Keratinocyte (primary cell): ENCODE measurements at regions not wholly inside any gene's neighbourhood (a gene's known extent, or its start where the extent isn't known, plus 50 kb on each side); places are given as distances from the start of the nearest gene placed in this dataset.

Source experiments
- DNase-seq: peaks from one replicate; pipeline ENCODE4 v3.0.0-alpha.2; 2011; ENCODE audit warnings: low read depth, missing footprints, low spot score
- FAIRE-seq: peaks from 2 replicates; lab custom pipeline; 2011; peaks lifted over from hg19 to GRCh38; lab: Jason Lieb, UNC
- H2AFZ ChIP-seq: 2 replicates; pipeline ENCODE4 v1.6.0; 2012; ENCODE audit warnings: low read length, control low read depth, inconsistent platforms; ENCODE audit not compliant: control insufficient read depth
- H3K27ac ChIP-seq: 2 replicates; pipeline ENCODE4 v1.5.1; 2011; ENCODE audit warnings: low read length; ENCODE audit not compliant: control insufficient read depth, insufficient read depth
- H3K27me3 ChIP-seq: 3 replicates; pipeline ENCODE4 v1.6.0; 2011; ENCODE audit warnings: low read length; ENCODE audit not compliant: control insufficient read depth, insufficient read depth; ENCODE audit errors: extremely low read depth
- H3K36me3 ChIP-seq, 2 experiments: 2 replicates in 1 of 2; 3 replicates in 1 of 2; pipeline ENCODE4 v1.5.1; 2011; ENCODE audit warnings: low read length in 2 of 2, mild to moderate bottlenecking in 1 of 2; ENCODE audit not compliant: control insufficient read depth in 2 of 2, insufficient read depth in 2 of 2; ENCODE audit errors: extremely low read depth in 1 of 2
- H3K4me1 ChIP-seq: 3 replicates; pipeline ENCODE4 v1.5.1; 2011; ENCODE audit warnings: low read length; ENCODE audit not compliant: control insufficient read depth, insufficient read depth; ENCODE audit errors: extremely low read depth
- H3K4me2 ChIP-seq: 3 replicates; pipeline ENCODE4 v1.6.0; 2011; ENCODE audit warnings: low read depth, low read length; ENCODE audit not compliant: control insufficient read depth, insufficient read depth; ENCODE audit errors: extremely low read depth
- H3K4me3 ChIP-seq, 3 experiments: fragments of 200-600 bp in 1 of 3; sonication (generic) in 1 of 3; 2 replicates in 2 of 3; 3 replicates in 1 of 3; pipeline ENCODE4 v1.5.1; 2011 to 2016; ENCODE audit warnings: low read length in 3 of 3, mild to moderate bottlenecking in 3 of 3, control low read depth in 2 of 3, inconsistent platforms in 1 of 3, low read depth in 1 of 3, mixed read lengths in 1 of 3, mixed run types in 1 of 3, moderate library complexity in 1 of 3; ENCODE audit not compliant: control insufficient read depth in 2 of 3, insufficient read depth in 2 of 3; ENCODE audit errors: extremely low read depth in 1 of 3
- H3K79me2 ChIP-seq: 2 replicates; pipeline ENCODE4 v1.6.0; 2012; ENCODE audit warnings: low read length; ENCODE audit not compliant: control insufficient read depth, insufficient read depth
- H3K9ac ChIP-seq: 3 replicates; pipeline ENCODE4 v1.6.0; 2011; ENCODE audit warnings: low read length; ENCODE audit not compliant: control insufficient read depth, insufficient read depth; ENCODE audit errors: extremely low read depth
- H3K9me1 ChIP-seq: 3 replicates; pipeline ENCODE4 v1.6.0; 2011; ENCODE audit warnings: low read length; ENCODE audit not compliant: control insufficient read depth, insufficient read depth; ENCODE audit errors: extremely low read depth
- H3K9me3 ChIP-seq: 2 replicates; pipeline ENCODE4 v1.5.1; 2012; ENCODE audit warnings: low read depth, low read length; ENCODE audit not compliant: control insufficient read depth
- H4K20me1 ChIP-seq: 3 replicates; pipeline ENCODE4 v1.6.0; 2011; ENCODE audit warnings: low read length; ENCODE audit not compliant: control insufficient read depth, insufficient read depth; ENCODE audit errors: extremely low read depth
- CTCF ChIP-seq, 3 experiments: IDR thresholded peaks in 1 of 3; conservative IDR thresholded peaks in 1 of 3; optimal IDR thresholded peaks in 1 of 3; 2 replicates in 2 of 3; 3 replicates in 1 of 3; pipeline versions ENCODE3 to v1.5.1; 2011; ENCODE audit warnings: low read length in 3 of 3, mild to moderate bottlenecking in 3 of 3, moderate library complexity in 2 of 3, control low read depth in 1 of 3, inconsistent platforms in 1 of 3; ENCODE audit not compliant: insufficient read depth in 2 of 3; ENCODE audit errors: extremely low read depth in 1 of 3
- EZH2 ChIP-seq: IDR thresholded peaks from one replicate; pipeline ENCODE4 v1.6.1; 2012; ENCODE audit warnings: inconsistent platforms, mild to moderate bottlenecking, low read length, moderate library complexity
- dilution Hi-C: fragments of 300-500 bp; cut with MboI; formaldehyde crosslinking; loops from one replicate; pipeline ENCODE4 v1.7.0; 2020; ENCODE audit warnings: low sequenced_read_pairs; ENCODE audit not compliant: extremely low pct_ligation_motif_present

GRCh38 chrX:20363275-20363674, 96.6 kb upstream of the RPS6KA3 start:
- Histone ChIP-seq H3K27ac (no peak overlapping the region), H3K9me1 (no peaks in the 10 kb centered on the region), H3K79me2 (no peaks in the 10 kb centered on the region), H4K20me1 (no peaks in the 10 kb centered on the region), H3K4me1 (no peaks in the 10 kb centered on the region), H3K9ac (no peak overlapping the region), H2AFZ (no peak overlapping the region), H3K27me3 (no peaks in the 10 kb centered on the region), H3K4me2 (no peak overlapping the region), H3K4me3 (no peak overlapping the region), H3K36me3 (no peaks in the 10 kb centered on the region), H3K9me3 (no peaks in the 10 kb centered on the region)
- dilution Hi-C loops: no loop called here
- no peak for FAIRE-seq
- TF ChIP-seq CTCF (optimal IDR thresholded peaks at IDR 0.05 in 1 of 3, IDR thresholded peaks at IDR 0.05 in 1 of 3, conservative IDR thresholded peaks at IDR 0.05 in 1 of 3; ENCODE audit: extremely low read depth in 1 of 3, insufficient read depth in 2 of 3, low read length in 3 of 3) (no peak), EZH2 (no peak)
- no peak for DNase-seq

GRCh38 chrX:20362268-20363267, 95.9 kb upstream of the RPS6KA3 start:
- FAIRE-seq (no peak), DNase-seq (no peak)
- dilution Hi-C loops: no loop called here
- Histone ChIP-seq H3K4me3 (no peak overlapping the region), H2AFZ (no peak overlapping the region), H3K36me3 (no peaks in the 10 kb centered on the region), H3K27ac (no peak overlapping the region), H3K79me2 (no peaks in the 10 kb centered on the region), H3K4me1 (no peaks in the 10 kb centered on the region), H3K9me3 (no peaks in the 10 kb centered on the region), H3K4me2 (no peak overlapping the region), H3K9me1 (no peaks in the 10 kb centered on the region), H3K27me3 (no peaks in the 10 kb centered on the region), H3K9ac (no peak overlapping the region), H4K20me1 (no peaks in the 10 kb centered on the region)
- TF ChIP-seq EZH2 (no peak), CTCF (optimal IDR thresholded peaks at IDR 0.05 in 1 of 3, IDR thresholded peaks at IDR 0.05 in 1 of 3, conservative IDR thresholded peaks at IDR 0.05 in 1 of 3; ENCODE audit: extremely low read depth in 1 of 3, insufficient read depth in 2 of 3, low read length in 3 of 3) (no peak)
